ENCODE measurements at regions not wholly inside any gene's neighbourhood (a gene's known extent, or its start where the extent isn't known, plus 50 kb on each side); places are given as distances from the start of the nearest gene placed in this dataset.

DNA sequence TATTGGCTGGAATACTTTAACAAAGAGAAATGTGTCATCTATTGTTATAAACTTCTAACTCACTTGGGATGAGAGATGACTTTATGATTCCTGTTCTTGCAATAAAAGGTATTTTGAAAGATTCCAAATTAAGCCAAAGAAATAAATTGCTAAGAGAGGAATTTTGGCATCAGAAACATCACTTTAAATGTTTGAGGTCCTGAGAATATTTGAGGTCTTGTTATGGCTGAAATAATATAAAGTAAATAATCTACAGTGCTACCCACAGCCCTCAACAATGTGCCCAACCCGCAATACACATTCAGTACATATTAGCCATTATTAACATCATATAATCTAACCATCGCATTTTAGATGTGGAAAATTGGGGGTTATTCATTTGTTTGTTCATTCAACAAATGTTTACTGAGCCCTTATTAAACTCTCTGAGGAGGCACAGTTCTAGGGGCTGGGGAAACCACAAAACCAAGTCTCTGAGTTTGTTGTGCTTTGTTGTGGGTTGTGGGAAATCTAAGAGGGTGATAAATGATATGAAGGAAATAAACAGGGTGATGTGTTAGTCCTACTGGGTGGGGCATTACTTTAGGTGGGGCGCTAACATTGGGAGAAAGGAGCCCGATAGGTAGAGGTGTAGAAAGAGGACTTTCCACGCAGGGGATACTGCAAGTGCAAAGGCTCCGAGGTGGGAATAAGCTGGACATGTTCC, 135.2 kb upstream of the CLINT1 start:
- CTCF ChIA-PET = interaction anchor here (0.5 to 1.5 kb wide), 8 partner anchors 27 to 245 kb away, joined by 3 to 8 read pairs (median 4); no protein-coding TSS in a partner anchor
- peaks cover 28% of the 10 kb centered on the region for H3K4me1 ChIP-seq (ENCODE audit: insufficient read depth, low read length)
- no peak overlapping the region for H3K27ac ChIP-seq (ENCODE audit: low read length)
- peaks cover 18% of the 10 kb centered on the region for H3K27me3 ChIP-seq (ENCODE audit: low read length)
- no TSS peak for BruUV-seq (replicated peaks)
- no peaks in the 10 kb centered on the region for H3K9me2 ChIP-seq (replicated peaks; ENCODE audit: low read length)
- POLR2A ChIA-PET (ENCODE audit: unreplicated experiment) = no interaction called here
- DNase-seq = peak; percentile 95
- H3F3A ChIP-seq (ENCODE audit: low read length, unreplicated experiment) = no peaks in the 10 kb centered on the region
- no peak overlapping the region for H3K9ac ChIP-seq (ENCODE audit: low read length)
- ATAC-seq = peak; percentile 66
- no peaks in the 10 kb centered on the region for H3K36me3 ChIP-seq (ENCODE audit: low read depth, low read length)
- H3K4me3 ChIP-seq (ENCODE audit: low read length) = no peak overlapping the region
- peak overlapping the region; percentile 51 for H3K4me2 ChIP-seq (ENCODE audit: low read length)
- H4K20me1 ChIP-seq (ENCODE audit: low read length) = no peaks in the 10 kb centered on the region
- H2AFZ ChIP-seq (ENCODE audit: low read length) = peak overlapping the region; percentile 20; the same call in 1 of the 2 replicates
- no peak for TF ChIP-seq EZH2 (IDR thresholded peaks at IDR 0.05; ENCODE audit: low read length, unreplicated experiment)
- TF ChIP-seq EZH2phosphoT487 (IDR thresholded peaks at IDR 0.05; ENCODE audit: borderline replicate concordance, low read length) = peak; percentile 91
- TF ChIP-seq, protein P1, sequence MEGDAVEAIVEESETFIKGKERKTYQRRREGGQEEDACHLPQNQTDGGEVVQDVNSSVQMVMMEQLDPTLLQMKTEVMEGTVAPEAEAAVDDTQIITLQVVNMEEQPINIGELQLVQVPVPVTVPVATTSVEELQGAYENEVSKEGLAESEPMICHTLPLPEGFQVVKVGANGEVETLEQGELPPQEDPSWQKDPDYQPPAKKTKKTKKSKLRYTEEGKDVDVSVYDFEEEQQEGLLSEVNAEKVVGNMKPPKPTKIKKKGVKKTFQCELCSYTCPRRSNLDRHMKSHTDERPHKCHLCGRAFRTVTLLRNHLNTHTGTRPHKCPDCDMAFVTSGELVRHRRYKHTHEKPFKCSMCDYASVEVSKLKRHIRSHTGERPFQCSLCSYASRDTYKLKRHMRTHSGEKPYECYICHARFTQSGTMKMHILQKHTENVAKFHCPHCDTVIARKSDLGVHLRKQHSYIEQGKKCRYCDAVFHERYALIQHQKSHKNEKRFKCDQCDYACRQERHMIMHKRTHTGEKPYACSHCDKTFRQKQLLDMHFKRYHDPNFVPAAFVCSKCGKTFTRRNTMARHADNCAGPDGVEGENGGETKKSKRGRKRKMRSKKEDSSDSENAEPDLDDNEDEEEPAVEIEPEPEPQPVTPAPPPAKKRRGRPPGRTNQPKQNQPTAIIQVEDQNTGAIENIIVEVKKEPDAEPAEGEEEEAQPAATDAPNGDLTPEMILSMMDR (conservative IDR thresholded peaks at IDR 0.05; ENCODE audit: low read depth, low read length) = no peak
- H3K79me2 ChIP-seq (ENCODE audit: low read length) = no peaks in the 10 kb centered on the region
- H3K9me3 ChIP-seq (ENCODE audit: low read length) = no peaks in the 10 kb centered on the region
- intact Hi-C loops (cut with micrococcal nuclease) = loop anchor here (2.0 kb wide), 2 partner anchors 45 to 177 kb away; no protein-coding TSS in a partner anchor

DNA sequence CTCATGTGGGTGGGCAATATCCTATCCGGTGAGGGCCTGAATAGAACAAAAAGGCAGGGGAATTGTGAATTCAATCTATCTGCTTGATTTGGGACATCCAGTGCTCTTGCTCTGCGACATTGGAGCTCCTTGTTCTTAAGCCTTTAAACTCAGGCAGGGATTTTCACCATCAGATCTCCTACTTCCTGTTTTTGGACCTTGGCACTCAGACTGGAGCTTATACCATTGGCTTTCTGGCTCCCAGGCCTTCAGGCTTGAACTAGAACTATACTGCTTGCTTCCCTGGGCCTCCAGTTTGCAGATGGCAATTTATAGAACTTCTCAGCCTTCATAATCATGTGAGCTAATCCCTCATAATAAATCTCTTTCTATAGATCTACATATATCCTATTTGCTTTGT, 134.3 kb upstream of the CLINT1 start:
- TF ChIP-seq, protein P1 (conservative IDR thresholded peaks at IDR 0.05; ENCODE audit: low read depth, low read length) = no peak
- no peak for TF ChIP-seq EZH2 (IDR thresholded peaks at IDR 0.05; ENCODE audit: low read length, unreplicated experiment)
- TF ChIP-seq EZH2phosphoT487 (IDR thresholded peaks at IDR 0.05; ENCODE audit: borderline replicate concordance, low read length) = no peak
- ATAC-seq (no peak), DNase-seq (no peak)
- no peaks in the 10 kb centered on the region for H3K79me2 ChIP-seq (ENCODE audit: low read length)
- H3K4me1 ChIP-seq (ENCODE audit: insufficient read depth, low read length) = peaks cover 27% of the 10 kb centered on the region
- H3K4me2 ChIP-seq (ENCODE audit: low read length) = no peak overlapping the region
- H3K9me2 ChIP-seq (replicated peaks; ENCODE audit: low read length) = no peaks in the 10 kb centered on the region
- no peak overlapping the region for H3K9ac ChIP-seq (ENCODE audit: low read length)
- CTCF ChIA-PET = interaction anchor here (0.6 kb wide), 1 partner anchor 82 kb away, joined by 3 read pairs; no protein-coding TSS in a partner anchor
- H3K27ac ChIP-seq (ENCODE audit: low read length) = no peak overlapping the region
- H2AFZ ChIP-seq (ENCODE audit: low read length) = no peak overlapping the region
- H3F3A ChIP-seq (ENCODE audit: low read length, unreplicated experiment) = no peaks in the 10 kb centered on the region
- H4K20me1 ChIP-seq (ENCODE audit: low read length) = no peaks in the 10 kb centered on the region
- no peaks in the 10 kb centered on the region for H3K9me3 ChIP-seq (ENCODE audit: low read length)
- H3K36me3 ChIP-seq (ENCODE audit: low read depth, low read length) = no peaks in the 10 kb centered on the region
- BruUV-seq (replicated peaks) = no TSS peak
- H3K4me3 ChIP-seq (ENCODE audit: low read length) = no peak overlapping the region
- intact Hi-C loops (cut with micrococcal nuclease) = no loop called here
- peaks cover 22% of the 10 kb centered on the region for H3K27me3 ChIP-seq (ENCODE audit: low read length)
- POLR2A ChIA-PET (ENCODE audit: unreplicated experiment) = no interaction called here

DNA sequence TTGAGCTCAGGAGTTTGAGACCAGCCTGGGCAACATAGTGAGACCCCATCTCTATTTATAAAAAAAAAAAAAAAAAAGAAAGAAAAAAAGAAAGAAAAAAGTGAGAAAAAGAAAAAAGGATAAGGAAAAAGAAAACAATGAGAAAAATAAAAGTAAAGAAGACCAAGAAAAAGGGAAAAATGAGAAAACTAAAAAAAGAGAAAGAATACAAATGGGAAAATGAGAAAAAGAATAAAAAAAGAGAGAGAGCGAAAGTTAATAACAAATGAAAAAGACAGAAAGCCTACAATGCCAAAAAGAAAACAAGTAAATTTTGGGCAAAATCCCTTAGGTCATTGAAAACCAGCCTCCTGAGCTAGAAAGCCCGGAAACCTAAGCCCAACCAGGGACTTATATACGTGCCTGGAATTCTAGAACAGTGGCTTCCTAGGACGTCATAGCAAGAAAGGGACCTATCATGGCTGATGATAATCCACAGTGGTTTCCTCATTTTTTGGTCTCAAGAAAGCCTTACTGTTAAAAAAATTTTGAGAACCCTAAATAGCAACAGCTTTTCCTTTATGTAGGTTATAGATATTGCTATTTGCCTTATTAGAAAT, 131.7 kb upstream of the CLINT1 start:
- Histone ChIP-seq H2AFZ (ENCODE audit: low read length) (no peak overlapping the region), H3K4me1 (ENCODE audit: insufficient read depth, low read length) (peaks cover 19% of the 10 kb centered on the region), H3K36me3 (ENCODE audit: low read depth, low read length) (no peaks in the 10 kb centered on the region), H3K4me2 (ENCODE audit: low read length) (no peak overlapping the region), H3K4me3 (ENCODE audit: low read length) (no peak overlapping the region), H3K9me2 (replicated peaks; ENCODE audit: low read length) (no peaks in the 10 kb centered on the region), H3F3A (ENCODE audit: low read length, unreplicated experiment) (no peaks in the 10 kb centered on the region), H3K27ac (ENCODE audit: low read length) (no peak overlapping the region), H3K79me2 (ENCODE audit: low read length) (no peaks in the 10 kb centered on the region), H4K20me1 (ENCODE audit: low read length) (no peaks in the 10 kb centered on the region), H3K27me3 (ENCODE audit: low read length) (peaks cover 22% of the 10 kb centered on the region), H3K9me3 (ENCODE audit: low read length) (no peaks in the 10 kb centered on the region), H3K9ac (ENCODE audit: low read length) (no peak overlapping the region)
- ATAC-seq = no peak
- intact Hi-C loops (cut with micrococcal nuclease) = no loop called here
- no peak for DNase-seq
- CTCF ChIA-PET = no interaction called here
- BruUV-seq (replicated peaks) = no TSS peak
- POLR2A ChIA-PET (ENCODE audit: unreplicated experiment) = no interaction called here
- TF ChIP-seq EZH2 (IDR thresholded peaks at IDR 0.05; ENCODE audit: low read length, unreplicated experiment) (no peak), EZH2phosphoT487 (IDR thresholded peaks at IDR 0.05; ENCODE audit: borderline replicate concordance, low read length) (no peak)
- TF ChIP-seq, protein P1 (conservative IDR thresholded peaks at IDR 0.05; ENCODE audit: low read depth, low read length) = no peak

Measured in PC-3 (cell line).